ENCODE measurements at regions not wholly inside any gene's neighbourhood (a gene's known extent, or its start where the extent isn't known, plus 50 kb on each side); places are given as distances from the start of the nearest gene placed in this dataset.
"Not testable (repeated sequence)": the region's sequence is repeated elsewhere in the genome, so short reads cannot be mapped to it uniquely, and the experiment has no call there.

GRCh38 chr5:91315701-91316100 is 67.4 kb downstream of the ARRDC3 start:
- no peak for DNase-seq (ENCODE audit: low read depth, low spot score)
- H3K4me3 ChIP-seq (ENCODE audit: low read depth, low read length) = no peak overlapping the region
- in situ Hi-C loops (cut with HindIII; ENCODE audit: low sequenced_read_pairs) = no loop called here
- no peak for TF ChIP-seq CTCF (IDR thresholded peaks at IDR 0.05; ENCODE audit: low read depth, low read length)

DNA sequence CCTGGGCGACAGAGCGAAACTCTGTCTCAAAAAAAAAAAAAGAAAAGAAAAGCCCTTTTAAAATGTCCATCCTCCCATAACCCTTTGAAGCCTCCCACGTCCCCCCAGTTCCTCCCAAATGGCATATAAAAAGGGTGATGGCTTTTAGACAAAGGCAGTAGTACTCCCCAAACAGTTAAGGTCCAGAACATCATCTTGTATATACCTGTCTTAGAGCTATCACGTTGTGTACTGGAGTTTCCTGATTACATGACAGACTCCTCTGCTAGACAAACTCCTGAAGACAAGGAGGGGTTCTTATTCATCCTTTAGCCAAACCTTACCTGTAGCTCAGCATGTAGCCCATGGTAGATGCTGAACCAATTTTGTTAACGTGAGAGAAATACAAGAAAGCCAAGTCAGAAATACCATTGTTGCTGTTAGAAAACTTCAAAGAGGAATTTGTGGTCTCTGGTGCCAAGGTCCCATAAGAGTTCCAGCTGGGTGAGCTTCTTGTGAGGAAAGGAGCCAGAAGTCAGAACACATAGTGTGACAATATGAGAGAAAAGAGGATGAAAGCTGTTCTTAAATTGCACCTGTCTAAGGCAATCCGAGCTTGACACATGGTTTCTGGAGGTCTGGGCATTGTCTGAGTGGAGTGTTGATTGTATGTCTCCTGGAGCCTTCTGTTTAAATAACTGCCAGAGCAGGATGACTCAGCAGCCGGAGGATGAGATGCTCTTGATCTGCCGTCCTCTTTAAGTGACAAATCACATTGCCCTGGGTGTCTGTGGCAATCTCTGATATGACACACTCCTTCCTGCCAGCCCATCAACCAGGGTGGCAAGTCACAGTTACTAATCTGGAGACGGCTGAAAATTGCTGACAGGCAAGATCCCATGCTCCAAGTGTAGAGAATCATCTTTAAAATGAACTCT is 69.1 kb downstream of the ARRDC3 start:
- no peak overlapping the region for H3K4me3 ChIP-seq (ENCODE audit: low read depth, low read length)
- in situ Hi-C loops (cut with HindIII; ENCODE audit: low sequenced_read_pairs) = no loop called here
- TF ChIP-seq CTCF (IDR thresholded peaks at IDR 0.05; ENCODE audit: low read depth, low read length) = no peak
- peak; percentile 91 for DNase-seq (ENCODE audit: low read depth, low spot score)

DNA sequence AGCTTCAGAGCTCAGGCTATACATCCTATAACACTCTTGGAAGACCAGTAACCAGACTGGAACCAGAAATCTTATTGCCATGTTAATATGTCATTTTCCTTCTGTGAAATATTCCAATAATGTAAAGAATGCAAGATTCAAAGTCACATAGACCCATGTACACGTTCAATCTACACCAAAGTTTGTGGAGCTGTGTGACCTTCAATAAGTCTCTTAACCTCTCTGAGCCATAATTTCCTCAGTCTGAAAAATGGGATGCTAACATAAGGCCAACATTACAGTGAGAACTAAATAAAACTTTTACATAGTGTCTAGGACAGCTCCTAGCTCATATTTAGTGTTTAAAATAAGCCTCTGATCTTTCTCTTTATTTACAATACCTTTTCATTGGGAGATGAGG is 70.4 kb downstream of the ARRDC3 start:
- TF ChIP-seq CTCF (IDR thresholded peaks at IDR 0.05; ENCODE audit: low read depth, low read length) = no peak
- no peak overlapping the region for H3K4me3 ChIP-seq (ENCODE audit: low read depth, low read length)
- in situ Hi-C loops (cut with HindIII; ENCODE audit: low sequenced_read_pairs) = no loop called here
- DNase-seq (ENCODE audit: low read depth, low spot score) = no peak

DNA sequence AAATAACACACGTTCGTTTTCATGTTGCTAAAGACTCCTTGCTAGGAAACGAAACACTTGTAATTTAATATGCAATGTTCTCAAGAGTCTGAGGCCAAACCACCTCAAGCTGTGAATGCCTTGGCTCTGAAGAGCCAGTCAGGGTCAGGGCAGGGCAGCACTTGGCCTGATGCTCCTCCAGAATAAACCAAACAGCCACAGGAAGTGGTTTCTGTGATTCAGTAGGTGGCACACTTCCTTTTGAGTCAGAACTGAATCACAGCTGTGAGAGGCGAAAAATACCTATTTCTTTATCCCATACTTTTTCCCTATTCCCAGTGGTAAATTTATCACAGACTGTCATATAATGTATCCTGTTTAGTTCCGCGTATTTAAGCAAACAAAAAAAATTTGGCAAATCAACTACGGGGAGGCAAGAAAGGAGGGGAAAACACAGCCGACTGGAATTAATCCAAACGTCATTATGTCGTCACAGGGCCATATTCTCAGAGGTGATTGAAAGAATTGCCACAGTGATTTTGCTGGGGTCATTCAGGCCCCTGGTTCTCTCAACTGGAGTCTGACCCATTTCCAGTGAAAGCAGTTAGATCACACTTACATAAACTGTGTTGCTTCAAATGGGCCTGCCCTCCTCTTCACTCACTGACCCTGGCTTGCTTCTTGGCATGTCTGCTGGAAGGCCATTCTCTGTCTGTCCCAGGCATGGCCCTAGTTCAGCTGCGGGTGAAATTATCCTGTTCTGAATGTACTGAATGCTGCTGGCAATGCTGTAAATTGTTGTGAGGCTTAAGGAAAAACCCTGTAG is 71.2 kb downstream of the ARRDC3 start:
- no peak for TF ChIP-seq CTCF (IDR thresholded peaks at IDR 0.05; ENCODE audit: low read depth, low read length)
- in situ Hi-C loops (cut with HindIII; ENCODE audit: low sequenced_read_pairs) = no loop called here
- DNase-seq (ENCODE audit: low read depth, low spot score) = peak; percentile 100
- H3K4me3 ChIP-seq (ENCODE audit: low read depth, low read length) = no peak overlapping the region

GRCh38 chr5:91311168-91311696 is 71.9 kb downstream of the ARRDC3 start:
- no peak for TF ChIP-seq CTCF (IDR thresholded peaks at IDR 0.05; ENCODE audit: low read depth, low read length)
- no peak overlapping the region for H3K4me3 ChIP-seq (ENCODE audit: low read depth, low read length)
- in situ Hi-C loops (cut with HindIII; ENCODE audit: low sequenced_read_pairs) = no loop called here
- DNase-seq (ENCODE audit: low read depth, low spot score) = no peak

- in situ Hi-C loops (cut with HindIII; ENCODE audit: low sequenced_read_pairs); DNase-seq (ENCODE audit: low read depth, low spot score); H3K4me3 ChIP-seq (ENCODE audit: low read depth, low read length): not testable (repeated sequence)
These were observed 75.0 kb downstream of the ARRDC3 start for GRCh38 chr5:91308157-91308556.
